Activated CD4-positive, alpha-beta T cell treated with anti-CD3 and anti-CD28 coated beads for 36 hours (primary cell): ENCODE measurements at regions not wholly inside any gene's neighbourhood (a gene's known extent, or its start where the extent isn't known, plus 50 kb on each side); places are given as distances from the start of the nearest gene placed in this dataset.

Source experiments
- ATAC-seq: fragments of 200-7000 bp; cut with Tn5 transposase; one replicate; pipeline ENCODE4 v1.10.0; 2021; ENCODE audit warnings: mild to moderate bottlenecking, moderate library complexity
- CTCF ChIA-PET: fragments of 350-600 bp; sonication (Branson Sonifier 250); formaldehyde crosslinking; loops from one replicate; lab custom pipeline; 2021; ENCODE audit warnings: antibody characterized with exemption; lab: Charles Lee
- POLR2A ChIA-PET: fragments of 350-600 bp; sonication (Branson Sonifier 250); formaldehyde crosslinking; loops from one replicate; lab custom pipeline; 2021; ENCODE audit warnings: antibody characterized with exemption, inconsistent platforms; lab: Charles Lee
- DNase-seq: peaks from one replicate; pipeline ENCODE4 v3.0.0-alpha.2; 2020
- H3K27ac Mint-ChIP-seq: one replicate; pipeline ENCODE4 v1.8.0; 2021; ENCODE audit warnings: mixed read lengths
- H3K27me3 Mint-ChIP-seq: one replicate; pipeline ENCODE4 v1.8.0; 2021; ENCODE audit warnings: mixed read lengths
- H3K36me3 Mint-ChIP-seq: one replicate; pipeline ENCODE4 v1.8.0; 2021; ENCODE audit warnings: low read depth, mixed read lengths
- H3K4me1 Mint-ChIP-seq: one replicate; pipeline ENCODE4 v1.8.0; 2021; ENCODE audit warnings: mixed read lengths
- H3K4me3 Mint-ChIP-seq: one replicate; pipeline ENCODE4 v1.8.0; 2021; ENCODE audit warnings: mild to moderate bottlenecking, moderate library complexity, mixed read lengths
- H3K9me3 Mint-ChIP-seq: one replicate; pipeline ENCODE4 v1.8.0; 2021; ENCODE audit warnings: low read depth, mixed read lengths
- intact Hi-C, 2 experiments: fragments of 100-400 bp; cut with DNase I in 1 of 2; cut with micrococcal nuclease in 1 of 2; formaldehyde crosslinking; loops; one replicate each; pipeline versions ENCODE4 v1.14.2 to v1.15.1; 2022 to 2024; cut with DNase I, micrococcal nuclease

- H3K9me3 Mint-ChIP-seq = peaks cover 18% of the 10 kb centered on the region
- peaks cover 5% of the 10 kb centered on the region for H3K27me3 Mint-ChIP-seq
- intact Hi-C loops = no loop called here
- H3K4me3 Mint-ChIP-seq = no peak overlapping the region
- no peak overlapping the region for H3K27ac Mint-ChIP-seq
- no peaks in the 10 kb centered on the region for H3K4me1 Mint-ChIP-seq
- no peak for ATAC-seq
- ChIA-PET CTCF (no interaction called here), POLR2A (no interaction called here)
- no peak for DNase-seq
- peaks cover 5% of the 10 kb centered on the region for H3K36me3 Mint-ChIP-seq
Measured at GRCh38 chr12:69136931-69137613, 102.3 kb upstream of the CPSF6 start.

DNA sequence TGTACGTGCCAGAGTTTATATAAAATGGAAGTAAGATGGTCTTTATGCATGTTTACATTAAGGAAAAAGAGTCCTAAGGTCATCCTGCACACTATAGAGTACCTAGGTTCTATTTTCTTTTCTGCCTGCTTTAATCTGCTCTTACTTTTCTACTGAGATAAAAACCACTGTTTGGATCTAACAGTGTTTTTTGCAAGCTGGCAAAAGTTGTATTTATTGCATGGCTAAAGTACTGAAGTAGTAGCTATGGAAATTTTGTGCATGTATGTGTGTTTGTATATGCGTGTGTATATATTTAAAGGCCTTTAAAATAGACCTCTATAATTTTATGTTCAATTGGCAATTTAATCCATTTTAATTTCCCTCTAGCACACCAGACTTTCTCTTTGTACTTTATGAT lies 98.3 kb upstream of the CPSF6 start:
- H3K36me3 Mint-ChIP-seq = peaks cover 5% of the 10 kb centered on the region
- ATAC-seq = no peak
- CTCF ChIA-PET = interaction anchor here (0.7 to 0.8 kb wide), 2 partner anchors 28 to 1117 kb away, joined by 3 read pairs; no protein-coding TSS in a partner anchor
- H3K4me1 Mint-ChIP-seq = no peaks in the 10 kb centered on the region
- H3K27ac Mint-ChIP-seq = no peak overlapping the region
- POLR2A ChIA-PET = no interaction called here
- no peak overlapping the region for H3K4me3 Mint-ChIP-seq
- no peak for DNase-seq
- H3K27me3 Mint-ChIP-seq = peaks cover 2% of the 10 kb centered on the region
- H3K9me3 Mint-ChIP-seq = peaks cover 18% of the 10 kb centered on the region
- intact Hi-C loops = no loop called here

DNA sequence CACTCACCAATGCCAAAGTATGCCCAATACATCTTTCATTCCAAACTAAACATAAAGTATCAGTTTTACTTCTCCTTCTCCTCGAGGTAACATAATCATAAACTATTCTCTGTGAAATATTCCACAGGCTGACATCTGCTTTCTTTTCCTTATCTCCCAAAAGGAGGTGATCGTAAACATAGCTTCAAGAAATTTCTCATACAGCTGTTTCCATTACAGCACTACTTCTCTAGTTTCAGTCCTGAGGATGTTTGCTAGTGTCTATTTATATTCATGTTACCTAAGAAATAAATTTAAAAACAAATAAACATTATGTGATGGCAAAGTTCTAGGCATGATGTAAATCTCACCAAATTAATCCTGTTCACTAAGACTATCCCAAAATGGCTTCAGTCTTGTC lies 90.1 kb upstream of the CPSF6 start:
- H3K9me3 Mint-ChIP-seq = no peaks in the 10 kb centered on the region

GRCh38 chr12:69150083-69150795 lies 89.1 kb upstream of the CPSF6 start:
- POLR2A ChIA-PET = no interaction called here
- H3K4me1 Mint-ChIP-seq = peaks cover 19% of the 10 kb centered on the region
- no peaks in the 10 kb centered on the region for H3K36me3 Mint-ChIP-seq
- CTCF ChIA-PET = interaction anchor here (0.6 to 1.8 kb wide), 2 partner anchors 104 to 612 kb away, joined by 3 to 4 read pairs; no protein-coding TSS in a partner anchor
- H3K9me3 Mint-ChIP-seq = no peaks in the 10 kb centered on the region
- no peak overlapping the region for H3K27ac Mint-ChIP-seq
- intact Hi-C loops = loop anchor here (5.0 to 10.0 kb wide), 3 partner anchors 185 to 487 kb away; partner anchors contain the start of gene FRS2 (in 1 of the 2)
- no peak for DNase-seq
- H3K27me3 Mint-ChIP-seq = no peaks in the 10 kb centered on the region
- no peak overlapping the region for H3K4me3 Mint-ChIP-seq
- ATAC-seq = no peak

More for the DNA sequence above, 90.1 kb upstream of the CPSF6 start:
- ChIA-PET POLR2A (no interaction called here), CTCF (interaction anchor here (0.6 to 1.8 kb wide), 3 partner anchors 8 to 105 kb away, joined by 3 to 4 read pairs (median 4); no protein-coding TSS in a partner anchor)
- Mint-ChIP-seq H3K27ac (no peak overlapping the region), H3K4me3 (no peak overlapping the region), H3K4me1 (peaks cover 10% of the 10 kb centered on the region), H3K36me3 (no peaks in the 10 kb centered on the region), H3K27me3 (no peaks in the 10 kb centered on the region)
- DNase-seq (no peak), ATAC-seq (no peak)
- intact Hi-C loops = no loop called here

DNA sequence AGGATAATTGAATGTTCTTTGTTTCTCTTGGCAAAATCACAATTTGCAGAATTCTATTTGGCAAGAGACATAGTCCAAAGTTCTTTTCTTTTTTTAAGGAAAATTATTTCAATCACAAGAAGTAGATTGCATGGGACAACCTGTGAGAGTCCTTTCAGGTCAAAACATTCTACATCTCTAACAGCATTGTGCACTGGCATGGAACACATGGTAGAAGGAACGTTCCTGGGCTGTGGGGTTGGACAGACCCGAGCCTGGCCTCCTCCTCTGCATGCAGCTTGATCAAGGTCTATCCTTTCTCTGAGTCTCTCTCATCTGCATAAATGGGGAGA lies 88.6 kb upstream of the CPSF6 start:
- H3K4me3 Mint-ChIP-seq = no peak overlapping the region
- ChIA-PET POLR2A (no interaction called here), CTCF (no interaction called here)
- DNase-seq (no peak), ATAC-seq (no peak)
- H3K9me3 Mint-ChIP-seq = no peaks in the 10 kb centered on the region
- no peaks in the 10 kb centered on the region for H3K36me3 Mint-ChIP-seq
- intact Hi-C loops = loop anchor here (5.0 to 10.0 kb wide), 3 partner anchors 184 to 487 kb away; partner anchors contain the start of gene FRS2 (in 1 of the 2)
- peaks cover 25% of the 10 kb centered on the region for H3K4me1 Mint-ChIP-seq
- no peak overlapping the region for H3K27ac Mint-ChIP-seq
- no peaks in the 10 kb centered on the region for H3K27me3 Mint-ChIP-seq

GRCh38 chr12:69151254-69151764 lies 88.1 kb upstream of the CPSF6 start:
- H3K27me3 Mint-ChIP-seq = no peaks in the 10 kb centered on the region
- H3K27ac Mint-ChIP-seq = no peak overlapping the region
- ChIA-PET CTCF (no interaction called here), POLR2A (no interaction called here)
- intact Hi-C loops = loop anchor here (5.0 to 10.0 kb wide), 3 partner anchors 183 to 486 kb away; partner anchors contain the start of gene FRS2 (in 1 of the 2)
- no peak overlapping the region for H3K4me3 Mint-ChIP-seq
- no peak for DNase-seq
- no peaks in the 10 kb centered on the region for H3K9me3 Mint-ChIP-seq
- H3K36me3 Mint-ChIP-seq = no peaks in the 10 kb centered on the region
- H3K4me1 Mint-ChIP-seq = peaks cover 28% of the 10 kb centered on the region
- ATAC-seq = no peak

GRCh38 chr12:69154585-69155363 lies 84.6 kb upstream of the CPSF6 start:
- Mint-ChIP-seq H3K9me3 (no peaks in the 10 kb centered on the region), H3K4me3 (no peak overlapping the region), H3K27me3 (no peaks in the 10 kb centered on the region), H3K27ac (peak overlapping the region; percentile 44), H3K36me3 (no peaks in the 10 kb centered on the region), H3K4me1 (peaks cover 36% of the 10 kb centered on the region)
- intact Hi-C loops = loop anchor here (1.0 to 10.0 kb wide), 11 partner anchors 100 to 584 kb away; partner anchors contain the start of genes CCT2 (in 1 of the 2), FRS2 (in 1 of the 2) and RAB3IP (in 1 of the 2)
- POLR2A ChIA-PET = interaction anchor here (0.5 to 1.0 kb wide), 3 partner anchors 53 to 202 kb away, joined by 3 to 4 read pairs (median 3); no protein-coding TSS in a partner anchor
- peak; percentile 90 for DNase-seq
- peak; percentile 69 for ATAC-seq
- CTCF ChIA-PET = interaction anchor here (0.6 to 5.2 kb wide), 31 partner anchors 8 to 588 kb away, joined by 3 to 99 read pairs (median 4); no protein-coding TSS in a partner anchor

GRCh38 chr12:69157023-69157655 lies 82.2 kb upstream of the CPSF6 start:
- POLR2A ChIA-PET = interaction anchor here (0.6 to 1.2 kb wide), 5 partner anchors 89 to 1329 kb away, joined by 3 to 8 read pairs (median 4); no protein-coding TSS in a partner anchor
- Mint-ChIP-seq H3K9me3 (no peaks in the 10 kb centered on the region), H3K4me1 (peaks cover 55% of the 10 kb centered on the region), H3K27ac (peak overlapping the region; percentile 58), H3K36me3 (no peaks in the 10 kb centered on the region), H3K27me3 (no peaks in the 10 kb centered on the region), H3K4me3 (peak overlapping the region; percentile 42)
- intact Hi-C loops = loop anchor here (1.0 to 10.0 kb wide), 4 partner anchors 82 to 295 kb away; partner anchors contain the start of gene CPSF6 (in 2 of the 2)
- ATAC-seq (peak; percentile 83), DNase-seq (peak; percentile 97)
- CTCF ChIA-PET = interaction anchor here (0.6 to 5.2 kb wide), 30 partner anchors 8 to 634 kb away, joined by 3 to 99 read pairs (median 4); no protein-coding TSS in a partner anchor

GRCh38 chr12:69161829-69162228 lies 77.5 kb upstream of the CPSF6 start:
- intact Hi-C loops = loop anchor here in 1 of 2 experiments (1.0 kb wide), 1 partner anchor 78 kb away; no protein-coding TSS in a partner anchor
- no peaks in the 10 kb centered on the region for H3K9me3 Mint-ChIP-seq
- no peaks in the 10 kb centered on the region for H3K36me3 Mint-ChIP-seq
- no peak overlapping the region for H3K4me3 Mint-ChIP-seq
- peak; percentile 91 for ATAC-seq
- peaks cover 31% of the 10 kb centered on the region for H3K4me1 Mint-ChIP-seq
- POLR2A ChIA-PET = no interaction called here
- peak; percentile 82 for DNase-seq
- CTCF ChIA-PET = interaction anchor here (0.6 to 1.0 kb wide), 6 partner anchors 10 to 196 kb away, joined by 3 to 6 read pairs (median 4); no protein-coding TSS in a partner anchor
- H3K27me3 Mint-ChIP-seq = no peaks in the 10 kb centered on the region
- no peak overlapping the region for H3K27ac Mint-ChIP-seq

- DNase-seq (no peak), ATAC-seq (no peak)
- ChIA-PET POLR2A (no interaction called here), CTCF (no interaction called here)
- H3K36me3 Mint-ChIP-seq = no peaks in the 10 kb centered on the region
- intact Hi-C loops = no loop called here
- no peaks in the 10 kb centered on the region for H3K9me3 Mint-ChIP-seq
- H3K27ac Mint-ChIP-seq = no peak overlapping the region
- no peak overlapping the region for H3K4me3 Mint-ChIP-seq
- H3K27me3 Mint-ChIP-seq = no peaks in the 10 kb centered on the region
- H3K4me1 Mint-ChIP-seq = peaks cover 27% of the 10 kb centered on the region
Measured at GRCh38 chr12:69163681-69164362, 75.5 kb upstream of the CPSF6 start.
